SK-N-SH (cell line): ENCODE measurements at regions not wholly inside any gene's neighbourhood (a gene's known extent, or its start where the extent isn't known, plus 50 kb on each side); places are given as distances from the start of the nearest gene placed in this dataset.

Source experiments
- CTCF ChIA-PET: fragments of 300-600, 350-600 bp; formaldehyde crosslinking; extraction: SDS; loops from one replicate; lab custom pipeline; 2021; lab: Yijun Ruan, JAX
- POLR2A ChIA-PET: fragments of 350-600 bp; sonication (Branson Sonifier 250); formaldehyde crosslinking; extraction: SDS; loops from one replicate; lab custom pipeline; 2020; ENCODE audit warnings: antibody characterized with exemption, inconsistent platforms; lab: Yijun Ruan, JAX
- DNase-seq: peaks from one replicate; pipeline ENCODE4 v3.0.0; 2012
- H2AFZ ChIP-seq: fragments of 200-600 bp; sonication (generic); 2 replicates; pipeline ENCODE4 v1.8.1; 2016; ENCODE audit warnings: antibody characterized with exemption, mild to moderate bottlenecking, low read depth
- H3F3A ChIP-seq: fragments of 200-600 bp; sonication (generic); replicated peaks from 2 replicates; pipeline ENCODE3; 2016; ENCODE audit warnings: antibody characterized with exemption, mild to moderate bottlenecking; ENCODE audit not compliant: insufficient read depth
- H3K27ac ChIP-seq, 2 experiments: fragments of 200-500 bp in 1 of 2; fragments of 200-600 bp in 1 of 2; sonication (Bioruptor generic) in 1 of 2; sonication (generic), shearing (Covaris generic) in 1 of 2; 2 replicates each; pipeline versions ENCODE4 v1.5.1 to v1.6.1; 2014 to 2016; ENCODE audit warnings: low read depth in 2 of 2, inconsistent platforms in 1 of 2, low read length in 1 of 2, mild to moderate bottlenecking in 1 of 2, mixed read lengths in 1 of 2
- H3K27me3 ChIP-seq: fragments of 200-600 bp; sonication (generic), shearing (Covaris generic); 2 replicates; pipeline ENCODE4 v1.6.1; 2016; ENCODE audit warnings: mixed run types; ENCODE audit not compliant: insufficient read depth
- H3K36me3 ChIP-seq, 2 experiments: fragments of 200-500 bp in 1 of 2; fragments of 200-600 bp in 1 of 2; sonication (Bioruptor generic) in 1 of 2; sonication (generic) in 1 of 2; replicated peaks in 1 of 2; 2 replicates each; pipeline versions ENCODE3 to v1.5.1; 2014 to 2016; ENCODE audit warnings: low read length in 1 of 2, mild to moderate bottlenecking in 1 of 2; ENCODE audit not compliant: insufficient read depth in 2 of 2, control insufficient read depth in 1 of 2
- H3K4me1 ChIP-seq, 2 experiments: fragments of 200-500 bp in 1 of 2; fragments of 200-600 bp in 1 of 2; sonication (Bioruptor generic) in 1 of 2; sonication (generic), shearing (Covaris generic) in 1 of 2; 2 replicates each; pipeline versions ENCODE4 v1.5.1 to v1.6.1; 2014 to 2016; ENCODE audit warnings: low read depth in 1 of 2, low read length in 1 of 2, mixed run types in 1 of 2; ENCODE audit not compliant: insufficient read depth in 2 of 2, control insufficient read depth in 1 of 2
- H3K4me2 ChIP-seq: fragments of 200-600 bp; sonication (generic), shearing (Covaris generic); 2 replicates; pipeline ENCODE4 v1.6.1; 2017; ENCODE audit warnings: mixed run types
- H3K4me3 ChIP-seq, 2 experiments: fragments of 200-500 bp in 1 of 2; fragments of 200-600 bp in 1 of 2; sonication (Bioruptor generic) in 1 of 2; sonication (generic), shearing (Covaris generic) in 1 of 2; 2 replicates each; pipeline versions ENCODE4 v1.5.1 to v1.8.1; 2014 to 2016; ENCODE audit warnings: low read depth in 2 of 2, inconsistent platforms in 1 of 2, low read length in 1 of 2, mild to moderate bottlenecking in 1 of 2, mixed read lengths in 1 of 2, moderate library complexity in 1 of 2
- H3K79me2 ChIP-seq: fragments of 200-600 bp; sonication (generic); 2 replicates; pipeline ENCODE4 v1.8.1; 2017; ENCODE audit warnings: mild to moderate bottlenecking; ENCODE audit not compliant: insufficient read depth
- H3K9ac ChIP-seq: fragments of 200-600 bp; sonication (generic); 2 replicates; pipeline ENCODE4 v1.6.1; 2017; ENCODE audit warnings: mixed run types
- H3K9me2 ChIP-seq: fragments of 200-600 bp; sonication (generic); 2 replicates; pipeline ENCODE4 v1.6.1; 2017; ENCODE audit warnings: mixed run types
- H3K9me3 ChIP-seq: fragments of 200-600 bp; sonication (generic); 2 replicates; pipeline ENCODE4 v1.6.1; 2017; ENCODE audit warnings: mixed run types, mild to moderate bottlenecking, moderate library complexity
- H4K20me1 ChIP-seq: fragments of 200-600 bp; sonication (generic); 2 replicates; pipeline ENCODE4 v1.6.1; 2017; ENCODE audit warnings: mild to moderate bottlenecking, mixed run types; ENCODE audit not compliant: insufficient read depth
- ELF1 ChIP-seq: IDR thresholded peaks from 2 replicates; pipeline ENCODE4 v1.4.0; 2012
- EP300 ChIP-seq, 2 experiments: IDR thresholded peaks; 2 replicates each; pipeline versions ENCODE4 v1.4.0 to v1.6.1; 2012; ENCODE audit warnings: borderline replicate concordance in 1 of 2, low read depth in 1 of 2, low read length in 1 of 2
- FOSL2 ChIP-seq: IDR thresholded peaks from 2 replicates; pipeline ENCODE4 v1.4.0; 2012; ENCODE audit warnings: low read depth, mild to moderate bottlenecking, moderate library complexity, borderline replicate concordance
- FOXJ3 ChIP-seq: sonication (generic); formaldehyde crosslinking; IDR thresholded peaks from 2 replicates; pipeline ENCODE4 v1.5.1; 2020; ENCODE audit warnings: mild to moderate bottlenecking, missing genetic modification reagents
- FOXM1 ChIP-seq: IDR thresholded peaks from 2 replicates; pipeline ENCODE4 v1.4.0; 2012; ENCODE audit warnings: low read depth, mild to moderate bottlenecking
- JUND ChIP-seq: IDR thresholded peaks from 2 replicates; pipeline ENCODE4 v1.4.0; 2012
- MEF2A ChIP-seq: IDR thresholded peaks from 2 replicates; pipeline ENCODE4 v1.4.0; 2012; ENCODE audit warnings: low read depth, borderline replicate concordance
- NRF1 ChIP-seq: IDR thresholded peaks from 2 replicates; pipeline ENCODE4 v1.6.1; 2012; ENCODE audit warnings: low read depth, mild to moderate bottlenecking, low read length
- POLR2AphosphoS5 ChIP-seq: IDR thresholded peaks from 2 replicates; pipeline ENCODE4 v1.6.1; 2012; ENCODE audit warnings: low read depth, low read length
- RFX5 ChIP-seq: IDR thresholded peaks from 2 replicates; pipeline ENCODE4 v1.6.1; 2012; ENCODE audit warnings: mild to moderate bottlenecking, improper control_type of control experiment, low read length
- SIN3A ChIP-seq: IDR thresholded peaks from 2 replicates; pipeline ENCODE4 v1.6.1; 2012; ENCODE audit warnings: low read depth, mild to moderate bottlenecking, low read length, moderate library complexity, borderline replicate concordance
- TAF1 ChIP-seq: IDR thresholded peaks from 2 replicates; pipeline ENCODE4 v1.6.1; 2012; ENCODE audit warnings: low read depth, mild to moderate bottlenecking, low read length, moderate library complexity, borderline replicate concordance
- TEAD4 ChIP-seq: IDR thresholded peaks from 2 replicates; pipeline ENCODE4 v1.4.0; 2012; ENCODE audit warnings: mild to moderate bottlenecking, borderline replicate concordance; ENCODE audit not compliant: insufficient read depth
- YY1 ChIP-seq: IDR thresholded peaks from 2 replicates; pipeline ENCODE4 v1.4.0; 2012; ENCODE audit warnings: low read depth, mild to moderate bottlenecking
- WGBS: methylation state at CpG from one replicate; pipeline ENCODE4 v1.1.6; 2017; ENCODE audit warnings: low lambda C conversion rate; 5-methylcytosine and 5-hydroxymethylcytosine counted together
- TF ChIP-seq, protein P1 (sequence below): IDR thresholded peaks from 2 replicates; pipeline ENCODE4; 2012
- TF ChIP-seq, protein P2 (sequence below): IDR thresholded peaks from 2 replicates; pipeline ENCODE4 v1.4.0; 2012; ENCODE audit warnings: low read depth, borderline replicate concordance
- TF ChIP-seq, protein P3 (sequence below): fragments of 200-600 bp; sonication (generic); IDR thresholded peaks from 2 replicates; pipeline ENCODE4 v1.6.1; 2017; ENCODE audit warnings: antibody characterized with exemption, mild to moderate bottlenecking, moderate library complexity
- TF ChIP-seq, protein P4 (sequence below): IDR thresholded peaks from 2 replicates; pipeline ENCODE4 v1.4.0; 2012; ENCODE audit warnings: low read depth
- TF ChIP-seq, protein P5 (sequence below): fragments of 150-350 bp; IDR thresholded peaks from 2 replicates; pipeline ENCODE4 v1.6.1; 2016; ENCODE audit warnings: mild to moderate bottlenecking, low read depth, low read length
- TF ChIP-seq, protein P6 (sequence below): IDR thresholded peaks from 2 replicates; pipeline ENCODE4 v1.4.0; 2012; ENCODE audit warnings: low read depth, borderline replicate concordance

DNA sequence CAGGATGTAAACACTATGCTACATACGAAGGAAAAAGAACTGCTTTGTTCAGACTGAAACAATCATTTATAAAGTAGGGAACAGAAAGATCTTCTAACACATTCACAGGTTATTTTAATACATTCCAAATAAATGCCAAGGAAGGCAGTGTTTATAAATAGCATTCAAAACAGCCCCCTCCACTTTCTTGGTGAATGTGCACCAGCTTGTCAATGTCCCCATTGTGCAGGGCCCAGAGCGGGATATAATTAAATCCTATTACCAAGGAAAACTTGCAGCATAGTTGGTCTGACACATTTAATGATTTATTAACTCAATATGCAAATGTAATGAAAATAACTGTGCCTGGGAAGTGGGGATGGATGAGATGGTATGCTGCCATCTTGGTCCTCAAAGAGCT lies 135.9 kb upstream of the RAD23B start:
- no peak overlapping the region for H2AFZ ChIP-seq
- no peaks in the 10 kb centered on the region for H3K9me3 ChIP-seq
- H3K79me2 ChIP-seq, result no peaks in the 10 kb centered on the region
- no peak overlapping the region for H3K27ac ChIP-seq
- no peaks in the 10 kb centered on the region for H3K36me3 ChIP-seq
- TF ChIP-seq SIN3A (no peak), FOXM1 (no peak), EP300 (IDR thresholded peaks at IDR 0.05; ENCODE audit: borderline replicate concordance in 1 of 2, low read depth in 1 of 2, low read length in 1 of 2) (no peak), JUND (no peak), RFX5 (no peak), FOXJ3 (CRISPR knock-in tag) (no peak)
- TF ChIP-seq, protein P1, sequence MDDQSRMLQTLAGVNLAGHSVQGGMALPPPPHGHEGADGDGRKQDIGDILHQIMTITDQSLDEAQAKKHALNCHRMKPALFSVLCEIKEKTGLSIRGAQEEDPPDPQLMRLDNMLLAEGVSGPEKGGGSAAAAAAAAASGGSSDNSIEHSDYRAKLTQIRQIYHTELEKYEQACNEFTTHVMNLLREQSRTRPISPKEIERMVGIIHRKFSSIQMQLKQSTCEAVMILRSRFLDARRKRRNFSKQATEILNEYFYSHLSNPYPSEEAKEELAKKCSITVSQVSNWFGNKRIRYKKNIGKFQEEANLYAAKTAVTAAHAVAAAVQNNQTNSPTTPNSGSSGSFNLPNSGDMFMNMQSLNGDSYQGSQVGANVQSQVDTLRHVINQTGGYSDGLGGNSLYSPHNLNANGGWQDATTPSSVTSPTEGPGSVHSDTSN, result no peak
- TF ChIP-seq, protein P2, sequence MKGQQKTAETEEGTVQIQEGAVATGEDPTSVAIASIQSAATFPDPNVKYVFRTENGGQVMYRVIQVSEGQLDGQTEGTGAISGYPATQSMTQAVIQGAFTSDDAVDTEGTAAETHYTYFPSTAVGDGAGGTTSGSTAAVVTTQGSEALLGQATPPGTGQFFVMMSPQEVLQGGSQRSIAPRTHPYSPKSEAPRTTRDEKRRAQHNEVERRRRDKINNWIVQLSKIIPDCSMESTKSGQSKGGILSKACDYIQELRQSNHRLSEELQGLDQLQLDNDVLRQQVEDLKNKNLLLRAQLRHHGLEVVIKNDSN, result no peak
- H3K4me3 ChIP-seq, result no peak overlapping the region
- H3F3A ChIP-seq, result no peaks in the 10 kb centered on the region
- ChIA-PET POLR2A (no interaction called here), CTCF (interaction anchor here (0.7 to 1.6 kb wide), 7 partner anchors 9 to 278 kb away, joined by 3 to 4 read pairs (median 3); no protein-coding TSS in a partner anchor)
- H3K27me3 ChIP-seq, result no peaks in the 10 kb centered on the region
- no peak overlapping the region for H3K9ac ChIP-seq
- no peaks in the 10 kb centered on the region for H3K9me2 ChIP-seq
- H3K4me1 ChIP-seq, result peaks cover 0 to 15% of the 10 kb centered on the region in 2 experiments; a peak in 1 of 4 replicates
- no peaks in the 10 kb centered on the region for H4K20me1 ChIP-seq
- H3K4me2 ChIP-seq, result no peak overlapping the region
- 54% methylated on average over 2 of the region's 2 CpGs for WGBS
- DNase-seq, result no peak

DNA sequence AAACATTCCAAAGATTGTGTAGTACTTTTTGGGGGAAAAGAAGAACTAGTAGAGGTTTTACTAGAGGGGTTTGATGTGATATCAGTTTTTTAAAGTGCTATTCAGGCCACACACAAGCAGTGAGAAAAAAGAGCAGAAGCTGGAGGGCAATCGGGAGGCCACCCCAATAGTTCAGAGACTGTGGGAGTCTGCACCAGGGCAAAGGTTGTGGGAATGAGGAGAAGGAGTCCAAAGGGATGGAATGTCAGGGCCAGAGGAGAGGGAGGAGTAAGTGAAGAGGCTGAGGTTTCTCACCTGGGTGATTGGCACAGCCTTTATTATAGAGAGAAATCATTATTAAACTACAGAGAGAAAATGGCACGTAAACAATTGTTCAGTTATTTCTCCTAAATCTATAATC lies 134.9 kb upstream of the RAD23B start:
- no peaks in the 10 kb centered on the region for H4K20me1 ChIP-seq
- H3K27ac ChIP-seq, result no peak overlapping the region
- ChIA-PET CTCF (interaction anchor here (1.0 to 2.3 kb wide), 4 partner anchors 10 to 193 kb away, joined by 3 to 14 read pairs (median 4); no protein-coding TSS in a partner anchor), POLR2A (no interaction called here)
- no peak overlapping the region for H3K4me3 ChIP-seq
- peaks cover 0 to 15% of the 10 kb centered on the region in 2 experiments; a peak in 1 of 4 replicates for H3K4me1 ChIP-seq
- no peak overlapping the region for H3K9ac ChIP-seq
- no peaks in the 10 kb centered on the region for H3K27me3 ChIP-seq
- H3K4me2 ChIP-seq, result no peak overlapping the region
- WGBS, result 37% methylated on average over 2 of the region's 2 CpGs
- H2AFZ ChIP-seq, result no peak overlapping the region
- no peaks in the 10 kb centered on the region for H3K79me2 ChIP-seq
- H3K36me3 ChIP-seq, result no peaks in the 10 kb centered on the region
- H3K9me3 ChIP-seq, result no peaks in the 10 kb centered on the region
- no peak for DNase-seq
- no peaks in the 10 kb centered on the region for H3F3A ChIP-seq
- no peaks in the 10 kb centered on the region for H3K9me2 ChIP-seq
- no peak for TF ChIP-seq NRF1
- no peak for TF ChIP-seq ELF1
- TF ChIP-seq, protein P1, result no peak
- TF ChIP-seq, protein P3, sequence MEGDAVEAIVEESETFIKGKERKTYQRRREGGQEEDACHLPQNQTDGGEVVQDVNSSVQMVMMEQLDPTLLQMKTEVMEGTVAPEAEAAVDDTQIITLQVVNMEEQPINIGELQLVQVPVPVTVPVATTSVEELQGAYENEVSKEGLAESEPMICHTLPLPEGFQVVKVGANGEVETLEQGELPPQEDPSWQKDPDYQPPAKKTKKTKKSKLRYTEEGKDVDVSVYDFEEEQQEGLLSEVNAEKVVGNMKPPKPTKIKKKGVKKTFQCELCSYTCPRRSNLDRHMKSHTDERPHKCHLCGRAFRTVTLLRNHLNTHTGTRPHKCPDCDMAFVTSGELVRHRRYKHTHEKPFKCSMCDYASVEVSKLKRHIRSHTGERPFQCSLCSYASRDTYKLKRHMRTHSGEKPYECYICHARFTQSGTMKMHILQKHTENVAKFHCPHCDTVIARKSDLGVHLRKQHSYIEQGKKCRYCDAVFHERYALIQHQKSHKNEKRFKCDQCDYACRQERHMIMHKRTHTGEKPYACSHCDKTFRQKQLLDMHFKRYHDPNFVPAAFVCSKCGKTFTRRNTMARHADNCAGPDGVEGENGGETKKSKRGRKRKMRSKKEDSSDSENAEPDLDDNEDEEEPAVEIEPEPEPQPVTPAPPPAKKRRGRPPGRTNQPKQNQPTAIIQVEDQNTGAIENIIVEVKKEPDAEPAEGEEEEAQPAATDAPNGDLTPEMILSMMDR, result no peak
- TF ChIP-seq, protein P4, sequence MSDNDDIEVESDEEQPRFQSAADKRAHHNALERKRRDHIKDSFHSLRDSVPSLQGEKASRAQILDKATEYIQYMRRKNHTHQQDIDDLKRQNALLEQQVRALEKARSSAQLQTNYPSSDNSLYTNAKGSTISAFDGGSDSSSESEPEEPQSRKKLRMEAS, result no peak
- TF ChIP-seq FOXM1, result no peak
- TF ChIP-seq TEAD4, result no peak
- no peak for TF ChIP-seq MEF2A
- TF ChIP-seq, protein P5, sequence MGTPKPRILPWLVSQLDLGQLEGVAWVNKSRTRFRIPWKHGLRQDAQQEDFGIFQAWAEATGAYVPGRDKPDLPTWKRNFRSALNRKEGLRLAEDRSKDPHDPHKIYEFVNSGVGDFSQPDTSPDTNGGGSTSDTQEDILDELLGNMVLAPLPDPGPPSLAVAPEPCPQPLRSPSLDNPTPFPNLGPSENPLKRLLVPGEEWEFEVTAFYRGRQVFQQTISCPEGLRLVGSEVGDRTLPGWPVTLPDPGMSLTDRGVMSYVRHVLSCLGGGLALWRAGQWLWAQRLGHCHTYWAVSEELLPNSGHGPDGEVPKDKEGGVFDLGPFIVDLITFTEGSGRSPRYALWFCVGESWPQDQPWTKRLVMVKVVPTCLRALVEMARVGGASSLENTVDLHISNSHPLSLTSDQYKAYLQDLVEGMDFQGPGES, result no peak
- TF ChIP-seq POLR2AphosphoS5, result no peak
- no peak for TF ChIP-seq YY1
- no peak for TF ChIP-seq SIN3A
- TF ChIP-seq TAF1, result no peak
- no peak for TF ChIP-seq JUND
- TF ChIP-seq, protein P6, sequence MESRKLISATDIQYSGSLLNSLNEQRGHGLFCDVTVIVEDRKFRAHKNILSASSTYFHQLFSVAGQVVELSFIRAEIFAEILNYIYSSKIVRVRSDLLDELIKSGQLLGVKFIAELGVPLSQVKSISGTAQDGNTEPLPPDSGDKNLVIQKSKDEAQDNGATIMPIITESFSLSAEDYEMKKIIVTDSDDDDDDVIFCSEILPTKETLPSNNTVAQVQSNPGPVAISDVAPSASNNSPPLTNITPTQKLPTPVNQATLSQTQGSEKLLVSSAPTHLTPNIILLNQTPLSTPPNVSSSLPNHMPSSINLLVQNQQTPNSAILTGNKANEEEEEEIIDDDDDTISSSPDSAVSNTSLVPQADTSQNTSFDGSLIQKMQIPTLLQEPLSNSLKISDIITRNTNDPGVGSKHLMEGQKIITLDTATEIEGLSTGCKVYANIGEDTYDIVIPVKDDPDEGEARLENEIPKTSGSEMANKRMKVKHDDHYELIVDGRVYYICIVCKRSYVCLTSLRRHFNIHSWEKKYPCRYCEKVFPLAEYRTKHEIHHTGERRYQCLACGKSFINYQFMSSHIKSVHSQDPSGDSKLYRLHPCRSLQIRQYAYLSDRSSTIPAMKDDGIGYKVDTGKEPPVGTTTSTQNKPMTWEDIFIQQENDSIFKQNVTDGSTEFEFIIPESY, result no peak
- TF ChIP-seq FOXJ3 (CRISPR knock-in tag), result no peak
- no peak for TF ChIP-seq FOSL2
